GM21825 (cell line): ENCODE measurements at regions not wholly inside any gene's neighbourhood (a gene's known extent, or its start where the extent isn't known, plus 50 kb on each side); places are given as distances from the start of the nearest gene placed in this dataset.

Experiments used
- ATAC-seq: cut with Tn5 transposase; IDR thresholded peaks from one replicate; pipeline ENCODE4 v1.9.1; 2021; ENCODE audit warnings: mild to moderate bottlenecking, moderate library complexity; ENCODE audit not compliant: unreplicated experiment

GRCh38 chr4:133493241-133493640 is 344.1 kb downstream of the PCDH10 start:
- ATAC-seq = no peak

- no peak for ATAC-seq
These were observed 335.2 kb downstream of the PCDH10 start for GRCh38 chr4:133484287-133484686.

GRCh38 chr4:133483600-133484246 is 334.6 kb downstream of the PCDH10 start:
- ATAC-seq = no peak

- no peak for ATAC-seq
These were observed 327.0 kb downstream of the PCDH10 start for GRCh38 chr4:133476063-133476462.

- no peak for ATAC-seq
These were observed 325.4 kb downstream of the PCDH10 start for GRCh38 chr4:133474501-133474900.

- ATAC-seq = no peak
These were observed 323.1 kb downstream of the PCDH10 start for GRCh38 chr4:133472244-133472643.

GRCh38 chr4:133467290-133467947 is 318.3 kb downstream of the PCDH10 start:
- ATAC-seq = no peak

- no peak for ATAC-seq
These were observed 315.9 kb downstream of the PCDH10 start for GRCh38 chr4:133465022-133465421.

GRCh38 chr4:133464311-133464710 is 315.2 kb downstream of the PCDH10 start:
- no peak for ATAC-seq

GRCh38 chr4:133452678-133453077 is 303.6 kb downstream of the PCDH10 start:
- no peak for ATAC-seq

- no peak for ATAC-seq
These were observed 301.7 kb downstream of the PCDH10 start for GRCh38 chr4:133450813-133451212.

- ATAC-seq = no peak
These were observed 291.3 kb downstream of the PCDH10 start for GRCh38 chr4:133440404-133440803.

- ATAC-seq = no peak
These were observed 290.7 kb downstream of the PCDH10 start for GRCh38 chr4:133439830-133440229.

- ATAC-seq = no peak
These were observed 275.5 kb downstream of the PCDH10 start for GRCh38 chr4:133424605-133425004.

- ATAC-seq = no peak
These were observed 254.8 kb downstream of the PCDH10 start for GRCh38 chr4:133403913-133404312.

- no peak for ATAC-seq
These were observed 253.5 kb downstream of the PCDH10 start for GRCh38 chr4:133402616-133403015.

- no peak for ATAC-seq
These were observed 246.0 kb downstream of the PCDH10 start for GRCh38 chr4:133394971-133395627.

GRCh38 chr4:133390198-133390855 is 241.2 kb downstream of the PCDH10 start:
- no peak for ATAC-seq

GRCh38 chr4:133389029-133389428 is 239.9 kb downstream of the PCDH10 start:
- no peak for ATAC-seq

GRCh38 chr4:133385161-133385954 is 236.3 kb downstream of the PCDH10 start:
- ATAC-seq = no peak
